Neural progenitor cell (in vitro differentiated cells): ENCODE measurements at regions not wholly inside any gene's neighbourhood (a gene's known extent, or its start where the extent isn't known, plus 50 kb on each side); places are given as distances from the start of the nearest gene placed in this dataset.

Experiments
- EZH2phosphoT487 ChIP-seq: fragments of 200-600 bp; sonication (generic); IDR thresholded peaks from 2 replicates; pipeline ENCODE4 v1.6.1; 2017; ENCODE audit warnings: antibody characterized with exemption
- TF ChIP-seq, protein P1 (sequence below): fragments of 200-600 bp; sonication (generic); IDR thresholded peaks from 2 replicates; pipeline ENCODE4 v1.5.1; 2017; ENCODE audit warnings: antibody characterized with exemption, mild to moderate bottlenecking

DNA sequence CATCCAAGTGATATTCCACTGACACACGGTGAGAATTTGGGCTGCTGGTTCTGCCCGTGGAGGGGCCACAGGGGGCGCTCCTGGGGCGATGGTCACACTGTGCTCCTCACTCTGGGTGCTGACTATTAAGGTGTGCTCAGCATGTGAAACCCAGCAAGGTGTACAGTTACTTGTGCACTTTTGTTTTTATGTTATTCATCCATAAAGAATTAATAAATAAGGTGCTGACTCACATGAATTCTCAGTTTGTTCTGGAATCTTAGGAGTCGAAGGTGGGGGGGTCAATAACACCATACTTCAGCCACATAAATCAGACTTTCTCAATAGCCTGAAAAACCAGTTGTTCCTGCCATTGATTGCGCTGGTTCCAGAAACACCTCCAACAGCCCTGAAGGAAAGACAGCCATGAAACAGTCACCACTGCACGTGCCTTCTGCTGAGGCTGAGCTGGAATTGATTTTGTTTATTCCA is 53.5 kb upstream of the SPATA12 start:
- no peak for TF ChIP-seq EZH2phosphoT487
- TF ChIP-seq, protein P1, sequence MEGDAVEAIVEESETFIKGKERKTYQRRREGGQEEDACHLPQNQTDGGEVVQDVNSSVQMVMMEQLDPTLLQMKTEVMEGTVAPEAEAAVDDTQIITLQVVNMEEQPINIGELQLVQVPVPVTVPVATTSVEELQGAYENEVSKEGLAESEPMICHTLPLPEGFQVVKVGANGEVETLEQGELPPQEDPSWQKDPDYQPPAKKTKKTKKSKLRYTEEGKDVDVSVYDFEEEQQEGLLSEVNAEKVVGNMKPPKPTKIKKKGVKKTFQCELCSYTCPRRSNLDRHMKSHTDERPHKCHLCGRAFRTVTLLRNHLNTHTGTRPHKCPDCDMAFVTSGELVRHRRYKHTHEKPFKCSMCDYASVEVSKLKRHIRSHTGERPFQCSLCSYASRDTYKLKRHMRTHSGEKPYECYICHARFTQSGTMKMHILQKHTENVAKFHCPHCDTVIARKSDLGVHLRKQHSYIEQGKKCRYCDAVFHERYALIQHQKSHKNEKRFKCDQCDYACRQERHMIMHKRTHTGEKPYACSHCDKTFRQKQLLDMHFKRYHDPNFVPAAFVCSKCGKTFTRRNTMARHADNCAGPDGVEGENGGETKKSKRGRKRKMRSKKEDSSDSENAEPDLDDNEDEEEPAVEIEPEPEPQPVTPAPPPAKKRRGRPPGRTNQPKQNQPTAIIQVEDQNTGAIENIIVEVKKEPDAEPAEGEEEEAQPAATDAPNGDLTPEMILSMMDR: peak; percentile 57
